IMR-90 (cell line): ENCODE measurements at regions not wholly inside any gene's neighbourhood (a gene's known extent, or its start where the extent isn't known, plus 50 kb on each side); places are given as distances from the start of the nearest gene placed in this dataset.
"Not testable (repeated sequence)": the region's sequence is repeated elsewhere in the genome, so short reads cannot be mapped to it uniquely, and the experiment has no call there.

Source experiments
- BHLHE40 ChIP-seq: fragments of 150-350 bp; IDR thresholded peaks from 2 replicates; pipeline ENCODE4 v1.6.1; 2016; ENCODE audit warnings: mild to moderate bottlenecking, low read depth, low read length
- CTCF ChIP-seq: conservative IDR thresholded peaks from 2 replicates; pipeline ENCODE4 v1.5.1; 2012; ENCODE audit warnings: mild to moderate bottlenecking, low read depth, low read length, improper control_type of control experiment
- FOS ChIP-seq: fragments of 150-350 bp; IDR thresholded peaks from 2 replicates; pipeline ENCODE4 v1.6.1; 2016; ENCODE audit warnings: low read depth, low read length
- MAFK ChIP-seq: IDR thresholded peaks from 2 replicates; pipeline ENCODE4 v1.6.1; 2012; ENCODE audit warnings: low read depth, low read length, improper control_type of control experiment
- MAZ ChIP-seq: IDR thresholded peaks from 2 replicates; pipeline ENCODE4 v1.6.1; 2012; ENCODE audit warnings: low read depth, mild to moderate bottlenecking, low read length, improper control_type of control experiment, moderate library complexity, borderline replicate concordance
- NFE2L2 ChIP-seq: fragments of 150-350 bp; IDR thresholded peaks from 2 replicates; pipeline ENCODE4 v1.6.1; 2016; ENCODE audit warnings: low read depth, mild to moderate bottlenecking, low read length
- POLR2A ChIP-seq: IDR thresholded peaks from 2 replicates; pipeline ENCODE4 v1.6.1; 2012; ENCODE audit warnings: mild to moderate bottlenecking, low read depth, low read length
- RAD21 ChIP-seq: IDR thresholded peaks from 2 replicates; pipeline ENCODE4 v1.6.1; 2012; ENCODE audit warnings: low read length, improper control_type of control experiment
- RCOR1 ChIP-seq: IDR thresholded peaks from 2 replicates; pipeline ENCODE4 v1.6.1; 2012; ENCODE audit warnings: mild to moderate bottlenecking, low read length, improper control_type of control experiment; ENCODE audit not compliant: insufficient replicate concordance
- SMC3 ChIP-seq: fragments of 150-350 bp; IDR thresholded peaks from 2 replicates; pipeline ENCODE4 v1.6.1; 2016; ENCODE audit warnings: low read depth, mild to moderate bottlenecking, antibody characterized with exemption, low read length, moderate library complexity
- USF2 ChIP-seq: fragments of 150-350 bp; IDR thresholded peaks from 2 replicates; pipeline ENCODE4 v1.6.1; 2017; ENCODE audit warnings: mild to moderate bottlenecking, antibody characterized with exemption, low read length, low read depth

DNA sequence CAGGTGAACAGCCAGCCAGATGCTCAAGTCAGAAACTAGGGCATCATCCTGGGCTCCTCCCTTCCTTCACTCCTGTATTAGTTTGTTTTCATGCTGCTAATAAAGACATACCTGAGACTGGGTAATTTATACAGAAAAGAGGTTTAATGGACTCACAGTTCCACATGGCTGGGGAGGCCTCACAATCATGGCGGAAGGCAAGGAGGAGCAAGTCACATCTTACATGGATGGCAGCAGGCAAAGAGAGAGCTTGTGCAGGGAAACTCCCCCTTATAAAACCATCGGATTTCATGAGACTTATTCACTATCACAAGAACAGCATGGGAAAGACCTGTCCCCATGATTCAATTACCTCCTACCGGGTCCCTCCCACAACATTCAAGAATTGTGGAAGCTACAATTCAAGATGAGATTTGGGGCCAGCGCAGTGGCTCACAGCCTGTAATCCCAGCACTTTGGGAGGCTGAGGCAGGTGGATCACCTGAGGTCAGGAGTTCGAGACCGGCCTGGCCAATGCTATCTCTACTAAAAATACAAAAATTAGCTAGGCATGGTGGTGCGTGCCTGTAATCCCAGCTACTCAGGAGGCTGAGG lies 78.0 kb downstream of the CHRD start:
- not testable (repeated sequence) for TF ChIP-seq POLR2A, CTCF, RCOR1, RAD21, USF2, MAZ, MAFK, NFE2L2, SMC3, FOS, BHLHE40
